ENCODE measurements at regions not wholly inside any gene's neighbourhood (a gene's known extent, or its start where the extent isn't known, plus 50 kb on each side); places are given as distances from the start of the nearest gene placed in this dataset.

GRCh38 chr1:29475326-29475725 is 239.0 kb downstream of the PTPRU start:
- no peak for DNase-seq

GRCh38 chr1:29474274-29475244 is 238.2 kb downstream of the PTPRU start:
- DNase-seq: no peak

- DNase-seq: no peak
Observed at GRCh38 chr1:29473161-29473855, 237.0 kb downstream of the PTPRU start.

GRCh38 chr1:29471487-29472313 is 235.4 kb downstream of the PTPRU start:
- no peak for DNase-seq

GRCh38 chr1:29470788-29471119 is 234.4 kb downstream of the PTPRU start:
- DNase-seq: no peak

- DNase-seq: no peak
Observed at GRCh38 chr1:29470087-29470787, 233.9 kb downstream of the PTPRU start.

- DNase-seq: no peak
Observed at GRCh38 chr1:29469457-29469856, 233.1 kb downstream of the PTPRU start.

- no peak for DNase-seq
Observed at GRCh38 chr1:29467989-29468900, 231.9 kb downstream of the PTPRU start.

GRCh38 chr1:29466258-29466657 is 229.9 kb downstream of the PTPRU start:
- DNase-seq: no peak

- no peak for DNase-seq
Observed at GRCh38 chr1:29465755-29466154, 229.4 kb downstream of the PTPRU start.

GRCh38 chr1:29462096-29462495 is 225.8 kb downstream of the PTPRU start:
- no peak for DNase-seq

- no peak for DNase-seq
Observed at GRCh38 chr1:29461115-29461739, 224.9 kb downstream of the PTPRU start.

GRCh38 chr1:29460694-29461093 is 224.4 kb downstream of the PTPRU start:
- no peak for DNase-seq

GRCh38 chr1:29460041-29460610 is 223.8 kb downstream of the PTPRU start:
- no peak for DNase-seq

- DNase-seq: no peak
Observed at GRCh38 chr1:29459620-29459945, 223.3 kb downstream of the PTPRU start.

GRCh38 chr1:29458737-29459619 is 222.7 kb downstream of the PTPRU start:
- no peak for DNase-seq

- DNase-seq: no peak
Observed at GRCh38 chr1:29457496-29458368, 221.4 kb downstream of the PTPRU start.

- DNase-seq: no peak
Observed at GRCh38 chr1:29456685-29457435, 220.5 kb downstream of the PTPRU start.
